ENCODE measurements at regions not wholly inside any gene's neighbourhood (a gene's known extent, or its start where the extent isn't known, plus 50 kb on each side); places are given as distances from the start of the nearest gene placed in this dataset.

DNA sequence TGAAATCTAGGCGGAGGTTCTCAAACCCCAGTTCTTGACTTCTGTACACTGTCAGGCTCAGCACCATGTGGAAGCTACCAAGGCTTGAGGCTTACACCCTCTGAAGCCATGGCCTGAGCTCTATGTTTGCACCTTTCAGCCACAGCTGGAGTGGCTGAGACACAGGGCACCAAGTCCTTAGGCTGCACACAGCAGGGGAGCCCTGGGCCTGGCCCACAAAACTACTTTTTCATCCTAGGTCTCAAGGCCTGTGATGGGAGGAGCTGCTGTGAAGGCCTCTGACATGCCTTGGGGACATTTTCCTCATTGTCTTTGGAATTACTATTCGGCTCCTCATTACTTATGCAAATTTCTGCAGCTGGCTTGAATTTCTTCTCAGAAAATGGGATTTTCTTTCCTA, 503.2 kb upstream of the PCDH20 start:
- Histone ChIP-seq H3K4me2 (ENCODE audit: low read length) (no peak overlapping the region), H3K4me1 (no peaks in the 10 kb centered on the region), H3K79me2 (no peaks in the 10 kb centered on the region), H2AFZ (no peak overlapping the region), H3K9ac (no peak overlapping the region), H3K36me3 (ENCODE audit: control insufficient read depth, insufficient read depth, low read length) (no peaks in the 10 kb centered on the region), H3K4me3 (ENCODE audit: low read depth, low read length) (no peak overlapping the region), H3K27ac (no peak overlapping the region), H3K27me3 (ENCODE audit: control insufficient read depth, insufficient read depth, low read length) (no peaks in the 10 kb centered on the region), H3K9me3 (ENCODE audit: control insufficient read depth, low read length) (no peaks in the 10 kb centered on the region)
- TF ChIP-seq, protein P1, sequence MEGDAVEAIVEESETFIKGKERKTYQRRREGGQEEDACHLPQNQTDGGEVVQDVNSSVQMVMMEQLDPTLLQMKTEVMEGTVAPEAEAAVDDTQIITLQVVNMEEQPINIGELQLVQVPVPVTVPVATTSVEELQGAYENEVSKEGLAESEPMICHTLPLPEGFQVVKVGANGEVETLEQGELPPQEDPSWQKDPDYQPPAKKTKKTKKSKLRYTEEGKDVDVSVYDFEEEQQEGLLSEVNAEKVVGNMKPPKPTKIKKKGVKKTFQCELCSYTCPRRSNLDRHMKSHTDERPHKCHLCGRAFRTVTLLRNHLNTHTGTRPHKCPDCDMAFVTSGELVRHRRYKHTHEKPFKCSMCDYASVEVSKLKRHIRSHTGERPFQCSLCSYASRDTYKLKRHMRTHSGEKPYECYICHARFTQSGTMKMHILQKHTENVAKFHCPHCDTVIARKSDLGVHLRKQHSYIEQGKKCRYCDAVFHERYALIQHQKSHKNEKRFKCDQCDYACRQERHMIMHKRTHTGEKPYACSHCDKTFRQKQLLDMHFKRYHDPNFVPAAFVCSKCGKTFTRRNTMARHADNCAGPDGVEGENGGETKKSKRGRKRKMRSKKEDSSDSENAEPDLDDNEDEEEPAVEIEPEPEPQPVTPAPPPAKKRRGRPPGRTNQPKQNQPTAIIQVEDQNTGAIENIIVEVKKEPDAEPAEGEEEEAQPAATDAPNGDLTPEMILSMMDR (IDR thresholded peaks at IDR 0.05), result no peak

DNA sequence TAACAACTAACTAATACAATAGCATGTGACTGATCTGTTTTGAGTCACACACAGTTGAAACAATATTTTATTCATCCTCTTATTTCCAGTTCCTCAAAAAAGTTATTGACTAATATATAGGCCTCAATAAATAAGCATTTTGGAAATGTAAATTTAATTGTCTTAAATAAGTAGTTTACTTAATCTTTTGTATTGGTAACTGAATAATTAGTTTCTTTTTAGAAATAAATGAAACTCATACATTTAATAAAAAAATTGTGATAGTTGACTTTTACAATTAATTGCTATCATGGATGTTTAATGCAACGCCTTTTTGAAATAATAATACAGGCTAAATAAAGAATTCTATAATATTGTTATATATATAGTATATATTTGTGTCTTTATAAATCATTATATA, 500.8 kb upstream of the PCDH20 start:
- no peaks in the 10 kb centered on the region for H3K27me3 ChIP-seq (ENCODE audit: control insufficient read depth, insufficient read depth, low read length)
- no peak overlapping the region for H2AFZ ChIP-seq
- H3K27ac ChIP-seq, result no peak overlapping the region
- no peaks in the 10 kb centered on the region for H3K9me3 ChIP-seq (ENCODE audit: control insufficient read depth, low read length)
- H3K79me2 ChIP-seq, result no peaks in the 10 kb centered on the region
- H3K36me3 ChIP-seq (ENCODE audit: control insufficient read depth, insufficient read depth, low read length), result no peaks in the 10 kb centered on the region
- no peak overlapping the region for H3K9ac ChIP-seq
- H3K4me2 ChIP-seq (ENCODE audit: low read length), result no peak overlapping the region
- no peak overlapping the region for H3K4me3 ChIP-seq (ENCODE audit: low read depth, low read length)
- H3K4me1 ChIP-seq, result no peaks in the 10 kb centered on the region
- TF ChIP-seq, protein P1 (IDR thresholded peaks at IDR 0.05), result no peak

DNA sequence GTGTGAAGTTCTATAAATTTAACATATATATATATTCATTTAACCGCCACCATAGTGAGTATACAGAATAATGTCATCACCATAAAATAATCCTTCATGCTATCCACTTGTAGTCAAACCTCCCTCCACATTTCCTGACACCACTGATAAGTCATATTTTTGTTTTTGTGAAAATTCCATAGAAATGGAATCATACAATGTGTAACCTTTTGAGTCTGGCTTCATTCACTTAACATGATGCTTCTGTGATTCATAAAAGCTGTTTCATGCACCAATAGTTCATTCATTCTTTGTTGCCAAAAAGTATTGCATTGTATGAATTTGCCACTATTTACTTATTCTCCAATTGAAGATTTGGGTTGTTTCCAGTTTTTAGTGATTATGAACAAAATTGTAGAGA, 497.5 kb upstream of the PCDH20 start:
- Histone ChIP-seq H3K27ac (no peak overlapping the region), H2AFZ (no peak overlapping the region), H3K9me3 (ENCODE audit: control insufficient read depth, low read length) (no peaks in the 10 kb centered on the region), H3K9ac (no peak overlapping the region), H3K27me3 (ENCODE audit: control insufficient read depth, insufficient read depth, low read length) (no peaks in the 10 kb centered on the region), H3K4me1 (no peaks in the 10 kb centered on the region), H3K4me2 (ENCODE audit: low read length) (no peak overlapping the region), H3K36me3 (ENCODE audit: control insufficient read depth, insufficient read depth, low read length) (no peaks in the 10 kb centered on the region), H3K79me2 (no peaks in the 10 kb centered on the region), H3K4me3 (ENCODE audit: low read depth, low read length) (no peak overlapping the region)
- TF ChIP-seq, protein P1 (IDR thresholded peaks at IDR 0.05), result no peak

GRCh38 chr13:61908906-61909615, 493.4 kb upstream of the PCDH20 start:
- no peak overlapping the region for H3K27ac ChIP-seq
- TF ChIP-seq, protein P1 (IDR thresholded peaks at IDR 0.05), result no peak
- no peak overlapping the region for H3K4me2 ChIP-seq (ENCODE audit: low read length)
- no peak overlapping the region for H3K9ac ChIP-seq
- H3K9me3 ChIP-seq (ENCODE audit: control insufficient read depth, low read length), result no peaks in the 10 kb centered on the region
- H3K36me3 ChIP-seq (ENCODE audit: control insufficient read depth, insufficient read depth, low read length), result no peaks in the 10 kb centered on the region
- no peaks in the 10 kb centered on the region for H3K4me1 ChIP-seq
- no peak overlapping the region for H2AFZ ChIP-seq
- H3K27me3 ChIP-seq (ENCODE audit: control insufficient read depth, insufficient read depth, low read length), result no peaks in the 10 kb centered on the region
- no peak overlapping the region for H3K4me3 ChIP-seq (ENCODE audit: low read depth, low read length)
- H3K79me2 ChIP-seq, result no peaks in the 10 kb centered on the region

DNA sequence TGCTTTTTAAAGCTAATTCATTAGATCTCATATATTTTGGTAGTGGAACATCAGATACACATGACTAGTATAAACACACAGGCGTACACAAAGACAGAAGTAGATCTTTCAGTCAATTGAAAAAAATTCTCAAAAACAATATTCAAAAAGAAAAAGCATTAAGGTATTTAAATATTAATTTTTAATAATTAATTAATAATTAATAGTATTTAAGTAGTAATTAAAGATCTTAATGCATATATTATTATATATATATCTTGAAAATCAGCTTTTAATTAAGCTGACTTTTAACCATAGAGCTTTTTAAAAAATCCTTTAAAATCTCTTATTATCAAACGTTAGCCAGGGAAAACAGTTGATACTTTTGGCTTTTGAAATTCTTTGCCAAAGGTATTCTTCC, 489.4 kb upstream of the PCDH20 start:
- Histone ChIP-seq H3K9ac (no peak overlapping the region), H3K36me3 (ENCODE audit: control insufficient read depth, insufficient read depth, low read length) (no peaks in the 10 kb centered on the region), H3K79me2 (no peaks in the 10 kb centered on the region), H3K27ac (no peak overlapping the region), H3K4me1 (no peaks in the 10 kb centered on the region), H3K27me3 (ENCODE audit: control insufficient read depth, insufficient read depth, low read length) (no peaks in the 10 kb centered on the region), H3K4me2 (ENCODE audit: low read length) (no peak overlapping the region), H2AFZ (no peak overlapping the region), H3K9me3 (ENCODE audit: control insufficient read depth, low read length) (no peaks in the 10 kb centered on the region), H3K4me3 (ENCODE audit: low read depth, low read length) (no peak overlapping the region)
- TF ChIP-seq, protein P1 (IDR thresholded peaks at IDR 0.05), result no peak

Measured in parathyroid adenoma (tissue), 2 donors.